ENCODE measurements at regions not wholly inside any gene's neighbourhood (a gene's known extent, or its start where the extent isn't known, plus 50 kb on each side); places are given as distances from the start of the nearest gene placed in this dataset.
A peak's percentile ranks its signal among the peaks of the same experiment; 100 is the strongest.

DNA sequence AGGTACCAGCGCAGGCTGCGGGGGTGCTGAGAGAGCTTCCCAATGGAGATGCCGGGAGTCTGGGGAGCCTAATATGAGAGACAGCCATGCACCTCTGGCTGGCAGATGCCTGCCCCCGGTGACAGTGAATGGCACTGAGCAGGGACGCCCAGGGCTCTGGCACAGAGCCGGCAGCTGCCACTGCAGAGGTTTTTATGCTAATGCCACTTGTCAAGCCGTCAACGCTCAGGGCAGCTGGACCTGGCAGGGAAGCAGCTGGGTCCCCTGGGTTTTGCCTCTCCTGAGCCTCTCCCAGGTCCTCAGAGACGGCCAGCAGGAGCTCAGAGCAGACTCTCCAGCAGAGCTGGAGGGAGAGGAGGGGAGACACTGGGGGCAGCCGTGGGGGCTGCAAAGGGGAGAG lies 573.6 kb downstream of the BUD13 start:
- peak; percentile 97 for DNase-seq

DNA sequence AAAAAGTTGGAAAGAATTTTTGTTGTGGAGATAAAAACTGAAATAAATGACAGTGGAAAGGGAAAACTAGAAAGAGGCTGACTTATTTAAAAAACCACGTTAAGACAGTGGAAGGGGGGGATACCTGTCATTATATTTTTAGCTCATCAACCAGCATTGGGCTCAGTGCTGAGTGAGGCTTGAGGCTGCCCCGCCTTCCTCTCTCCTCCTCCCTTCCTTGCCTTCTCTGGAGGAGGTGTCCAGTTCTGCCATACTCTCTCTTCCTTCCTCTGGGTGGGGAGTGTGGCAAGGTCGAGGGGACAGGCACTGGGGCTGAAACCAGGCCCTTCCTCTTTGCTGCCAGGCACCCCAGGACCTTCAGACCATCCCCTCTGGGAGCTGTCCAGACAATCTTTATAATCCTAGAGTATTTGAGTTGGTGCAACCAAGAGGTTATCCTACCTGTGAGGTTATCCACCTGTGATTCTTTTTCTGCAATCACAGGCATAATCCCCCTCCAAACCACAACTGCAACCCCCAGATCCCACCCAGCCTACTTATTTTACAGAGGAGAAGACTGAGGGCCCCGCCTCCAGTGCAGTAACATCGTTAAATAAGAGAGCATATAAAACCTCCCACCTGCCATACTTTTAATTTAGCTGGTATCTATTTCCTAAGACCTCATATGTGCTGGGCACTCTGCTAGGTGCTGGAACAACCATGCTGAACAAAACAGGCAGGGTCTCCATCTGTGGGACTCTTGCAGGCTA lies 578.5 kb downstream of the BUD13 start:
- no peak for DNase-seq

DNA sequence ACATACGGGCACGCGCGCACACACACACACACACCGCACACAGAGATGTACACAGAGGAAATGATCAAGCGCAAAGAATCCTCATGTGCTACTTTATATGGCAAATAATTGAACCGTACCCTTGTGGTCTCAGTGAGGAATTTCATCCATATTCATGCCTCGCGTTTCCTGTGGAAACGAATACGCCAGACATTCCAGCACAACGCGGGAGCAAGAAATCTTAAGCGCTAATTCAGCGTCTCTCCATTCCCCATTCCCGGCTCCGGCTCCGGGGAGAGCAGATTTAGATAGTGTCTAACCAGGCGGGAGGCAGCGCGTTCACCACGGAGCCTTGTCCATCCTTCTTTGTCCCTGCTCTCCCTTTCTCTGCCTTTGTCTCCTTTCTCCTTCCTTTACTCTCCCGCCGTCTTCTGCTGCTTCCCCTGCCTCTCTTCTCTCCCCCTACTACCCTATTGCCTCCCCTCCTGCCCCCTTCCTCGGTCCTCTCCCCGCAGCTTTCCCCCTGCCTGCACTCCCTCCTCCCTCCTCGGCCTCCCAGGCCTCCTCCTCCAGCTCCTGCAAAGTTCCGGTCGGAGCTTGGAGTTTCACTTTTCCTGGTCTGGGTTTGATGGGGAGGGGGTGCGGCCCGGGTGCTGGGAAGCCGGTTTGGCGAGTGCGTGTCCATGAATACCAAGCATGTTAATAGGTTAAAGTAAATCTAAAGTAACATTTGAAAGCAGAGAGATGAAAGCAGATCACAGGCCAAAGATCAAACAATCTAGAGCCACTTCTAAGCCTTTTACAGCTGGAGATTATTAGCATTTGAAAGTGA lies 579.3 kb downstream of the BUD13 start:
- DNase-seq = peak; percentile 62

DNA sequence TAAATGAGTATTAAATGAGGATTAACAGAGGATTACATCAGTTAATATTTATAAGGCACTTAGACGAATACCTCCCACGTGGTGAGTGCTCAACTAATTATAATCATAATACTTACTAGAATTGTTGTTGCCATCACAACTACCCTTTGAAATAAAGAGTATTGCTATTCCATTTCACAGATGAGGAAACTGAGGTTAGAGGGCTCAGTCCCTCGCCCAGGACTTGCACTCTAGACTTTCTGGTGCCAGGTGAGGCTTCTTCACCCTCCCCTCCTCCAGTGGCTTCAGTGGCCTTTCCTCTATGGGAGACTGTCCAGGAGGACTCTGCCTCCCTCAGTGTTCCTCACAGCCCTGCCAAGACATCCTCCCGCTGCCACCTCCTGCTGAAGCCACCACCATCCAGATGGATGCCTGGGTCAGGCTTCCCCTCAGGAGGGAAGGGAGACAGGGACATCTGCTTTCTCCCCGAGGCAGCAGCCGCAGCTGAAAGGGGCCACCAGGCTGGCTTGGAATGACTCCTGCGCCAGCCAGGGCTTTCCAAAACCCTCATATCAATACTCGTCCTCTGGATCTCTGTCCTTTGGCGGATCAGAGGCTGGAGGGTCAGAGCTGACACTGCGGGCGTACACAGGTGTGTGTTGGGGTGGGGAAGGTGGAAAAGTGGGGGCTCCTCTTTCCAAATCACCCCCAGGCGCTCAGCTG lies 580.1 kb downstream of the BUD13 start:
- DNase-seq = no peak

DNA sequence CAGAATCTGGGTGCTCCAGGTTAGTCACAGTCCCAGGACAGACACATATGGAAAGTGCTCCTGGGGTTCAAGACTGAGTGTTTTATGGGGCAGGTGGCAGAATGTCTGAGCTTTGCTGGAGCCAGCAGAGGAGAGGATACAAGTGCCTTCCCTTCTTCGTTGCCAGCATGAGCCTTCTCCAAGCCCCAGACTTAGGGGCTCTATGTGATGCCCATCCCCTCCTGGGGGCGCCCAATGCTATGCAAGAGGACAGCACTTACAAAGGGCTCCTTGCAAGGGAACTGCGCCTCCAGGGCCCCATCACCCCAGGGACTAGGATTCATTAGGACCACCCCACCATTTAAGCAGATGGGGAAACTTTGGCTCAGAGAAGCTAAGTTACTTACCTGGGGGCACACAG lies 581.9 kb downstream of the BUD13 start:
- no peak for DNase-seq

DNA sequence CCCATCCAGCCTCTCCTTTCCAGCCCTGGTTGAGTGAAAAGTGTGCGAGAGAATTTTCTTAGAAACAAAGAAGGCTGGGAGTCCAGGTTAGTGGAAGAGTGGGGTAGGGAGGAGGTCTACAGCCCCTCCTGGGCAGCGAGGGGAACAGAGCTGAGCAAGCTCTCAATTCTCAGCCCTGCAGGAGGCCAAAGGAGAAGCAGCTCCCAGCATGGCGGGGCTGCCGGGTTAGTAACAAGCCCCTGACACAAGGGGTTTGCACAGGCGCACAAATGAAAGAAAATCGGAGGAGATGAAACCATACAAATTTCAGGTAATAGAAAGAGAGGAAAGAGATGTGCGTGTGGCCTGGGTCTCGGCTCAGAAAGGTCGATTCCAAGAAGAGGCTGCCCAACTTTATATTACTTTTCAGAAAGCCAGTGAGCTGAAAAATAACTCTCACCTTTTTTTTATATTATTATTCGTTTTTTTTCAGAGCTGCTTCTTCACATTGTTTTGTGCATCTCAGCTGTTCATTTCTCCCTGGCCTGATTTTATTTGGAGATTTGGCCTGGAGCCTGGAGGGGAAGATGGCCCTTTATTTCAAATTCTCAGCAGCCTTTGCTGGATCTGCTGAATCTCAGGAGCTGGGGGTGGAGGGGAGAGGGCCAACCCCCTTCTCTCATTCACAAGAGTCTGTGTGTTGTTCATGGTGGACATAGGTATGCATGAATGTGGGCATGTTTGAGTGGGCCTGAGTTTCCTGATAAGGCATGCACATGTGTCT lies 583.2 kb downstream of the BUD13 start:
- no peak for DNase-seq

DNA sequence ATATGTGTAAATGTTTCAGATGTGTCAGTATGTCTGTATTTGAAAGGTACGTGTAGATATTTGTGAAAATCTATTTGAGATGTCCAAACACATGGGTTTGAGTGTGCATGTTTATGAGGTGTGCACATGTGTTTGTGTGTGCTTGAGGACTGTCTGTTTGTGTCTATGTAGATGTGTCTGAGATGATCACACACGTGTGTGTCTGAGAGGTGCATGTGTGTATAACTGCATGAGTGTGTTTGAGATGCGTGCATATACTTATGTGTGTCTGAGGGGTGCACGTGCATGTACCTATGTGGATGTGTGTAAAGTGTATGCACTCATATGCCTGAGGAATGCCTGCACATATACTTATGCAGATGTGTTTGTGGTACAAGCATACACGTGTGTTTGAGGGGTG lies 584.4 kb downstream of the BUD13 start:
- no peak for DNase-seq

DNA sequence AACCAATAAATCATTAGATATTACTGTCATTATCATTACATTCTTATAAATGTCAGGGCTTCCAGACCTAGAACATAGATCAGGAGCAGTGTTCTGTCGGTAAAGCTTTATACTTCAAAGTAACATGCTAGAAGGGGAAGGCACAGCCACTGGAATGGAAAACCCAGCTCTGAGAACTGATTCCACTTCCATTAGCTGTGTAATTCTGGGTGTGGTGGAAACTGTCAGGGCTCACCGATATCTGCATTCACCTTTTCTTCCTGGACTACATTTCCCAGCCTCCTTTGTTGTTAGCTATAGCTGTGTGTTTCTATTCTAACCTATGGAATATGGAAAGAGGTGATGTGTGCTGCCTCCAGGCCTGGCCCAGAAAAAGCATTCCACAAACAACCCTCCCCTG lies 585.8 kb downstream of the BUD13 start:
- DNase-seq = no peak

DNA sequence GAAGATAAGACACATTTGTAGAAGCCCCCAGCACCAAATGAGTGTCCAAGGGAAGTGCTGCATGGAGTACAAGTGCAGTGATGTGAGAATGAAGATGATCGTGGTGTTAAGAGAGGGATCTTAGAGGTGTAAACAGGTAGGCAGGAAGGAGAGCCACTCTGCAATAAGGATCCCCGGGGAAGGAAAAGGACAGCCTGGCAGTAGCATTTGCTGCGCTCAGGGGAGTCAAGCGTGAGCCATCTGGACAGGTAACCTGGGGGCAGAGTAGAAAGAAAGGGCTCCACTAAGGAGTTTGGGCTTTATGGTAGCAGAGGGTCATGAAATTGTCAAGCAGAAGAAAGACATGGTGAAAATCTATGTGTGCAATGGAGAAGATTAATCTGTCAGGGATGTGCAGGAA lies 587.2 kb downstream of the BUD13 start:
- no peak for DNase-seq

DNA sequence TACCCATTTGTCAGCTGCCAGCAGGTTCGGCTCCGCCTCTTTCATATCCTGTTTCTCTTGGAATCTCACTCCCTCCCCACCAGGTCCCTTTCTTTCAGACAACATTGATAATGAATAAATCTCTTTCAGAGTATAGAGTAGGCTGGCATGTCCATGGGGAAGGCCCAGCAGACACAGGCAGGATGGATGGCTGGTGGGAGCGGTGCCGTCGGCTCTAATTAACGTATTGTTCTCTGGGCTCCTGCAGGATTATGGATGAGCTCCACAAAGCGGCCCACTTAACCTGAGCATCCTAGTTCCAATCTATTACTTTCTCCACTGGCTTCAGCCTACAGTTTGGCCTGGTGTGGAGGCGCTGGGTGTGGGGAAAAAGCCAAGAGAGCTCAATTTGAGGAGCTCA lies 588.0 kb downstream of the BUD13 start:
- no peak for DNase-seq

DNA sequence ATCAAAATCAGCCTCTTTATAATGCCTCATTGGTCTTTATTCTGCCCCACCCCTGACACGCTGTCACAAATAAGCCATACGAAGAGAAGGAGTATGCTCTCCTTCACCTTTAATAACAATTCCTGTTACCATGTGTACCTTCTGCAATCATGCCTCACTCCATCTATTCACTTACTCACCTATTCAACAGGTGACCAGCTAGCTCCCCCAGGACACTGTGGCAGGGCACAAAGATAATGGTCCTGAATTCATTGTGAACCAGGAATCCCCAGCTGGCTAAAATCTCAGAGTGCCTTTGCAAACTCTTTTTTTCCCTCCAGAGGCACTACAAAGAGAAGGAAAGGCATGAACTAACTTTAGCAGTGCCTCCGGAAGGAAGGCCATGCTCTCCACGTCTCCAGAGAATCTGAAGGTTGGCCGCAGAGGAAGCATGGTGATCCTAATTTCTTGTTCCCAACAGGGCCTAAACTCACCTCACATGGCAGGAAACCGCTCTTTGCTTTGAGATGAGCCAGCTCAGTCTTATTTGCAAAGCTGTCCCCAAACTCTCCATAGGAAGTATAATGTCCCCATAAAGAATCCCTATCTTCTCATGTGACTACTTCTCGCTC lies 590.3 kb downstream of the BUD13 start:
- DNase-seq = no peak

DNA sequence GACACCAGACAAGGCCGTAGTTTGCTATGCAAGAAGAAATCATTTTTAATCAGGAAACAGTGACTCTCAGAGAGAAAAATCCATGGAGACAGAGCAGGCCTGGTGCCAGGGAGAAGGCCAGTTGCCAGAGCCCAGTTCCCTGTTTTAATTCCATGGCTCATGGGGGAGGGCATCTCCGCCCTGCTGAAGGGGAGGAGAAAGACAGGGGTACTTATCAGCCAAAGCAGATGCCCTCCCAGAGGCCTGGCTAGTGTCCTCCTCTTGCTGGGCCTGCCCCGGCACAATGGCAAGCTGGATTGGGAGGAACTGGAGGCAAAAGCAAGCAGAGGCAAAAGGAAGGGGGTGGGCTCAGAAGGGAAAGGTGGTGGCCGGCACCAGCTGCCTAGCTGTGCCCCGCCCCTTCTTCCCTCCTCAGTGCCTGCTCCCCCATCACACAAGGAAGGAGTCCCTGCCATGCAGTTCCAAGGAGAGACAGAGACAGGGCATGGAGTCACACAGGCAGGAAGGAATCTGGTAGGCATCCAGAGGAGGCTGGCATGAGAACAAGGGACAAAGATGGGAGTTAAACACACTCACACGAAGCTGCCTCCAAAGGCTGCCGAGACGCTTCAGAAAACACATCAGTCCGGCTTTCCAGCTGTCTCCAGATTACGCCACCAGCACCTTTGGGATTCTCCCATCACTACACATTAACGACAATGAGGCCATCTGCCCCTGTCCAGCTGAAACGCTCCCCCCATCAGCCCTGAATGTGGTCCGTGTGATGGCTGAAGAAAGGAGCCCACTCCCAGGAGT lies 591.8 kb downstream of the BUD13 start:
- DNase-seq = no peak

DNA sequence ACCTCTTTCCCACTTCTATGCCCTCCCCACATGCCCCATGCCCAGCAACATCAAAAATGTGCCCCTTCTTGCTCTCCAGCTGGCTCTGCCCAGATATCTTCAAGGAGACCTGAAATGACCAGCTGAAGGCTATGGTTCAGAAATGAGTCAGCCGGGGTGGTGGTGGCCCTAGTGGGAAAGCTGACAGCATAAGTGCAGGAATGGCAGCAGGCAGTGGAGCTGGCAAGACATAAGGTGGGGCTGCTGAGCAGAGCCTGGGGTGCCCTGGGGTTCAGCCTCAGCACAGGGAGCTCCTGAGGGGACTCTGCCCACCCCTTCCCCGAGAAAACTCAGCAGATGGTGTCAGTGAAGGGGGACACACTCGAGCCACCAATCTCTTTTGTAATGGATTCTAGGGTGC lies 593.4 kb downstream of the BUD13 start:
- no peak for DNase-seq

DNA sequence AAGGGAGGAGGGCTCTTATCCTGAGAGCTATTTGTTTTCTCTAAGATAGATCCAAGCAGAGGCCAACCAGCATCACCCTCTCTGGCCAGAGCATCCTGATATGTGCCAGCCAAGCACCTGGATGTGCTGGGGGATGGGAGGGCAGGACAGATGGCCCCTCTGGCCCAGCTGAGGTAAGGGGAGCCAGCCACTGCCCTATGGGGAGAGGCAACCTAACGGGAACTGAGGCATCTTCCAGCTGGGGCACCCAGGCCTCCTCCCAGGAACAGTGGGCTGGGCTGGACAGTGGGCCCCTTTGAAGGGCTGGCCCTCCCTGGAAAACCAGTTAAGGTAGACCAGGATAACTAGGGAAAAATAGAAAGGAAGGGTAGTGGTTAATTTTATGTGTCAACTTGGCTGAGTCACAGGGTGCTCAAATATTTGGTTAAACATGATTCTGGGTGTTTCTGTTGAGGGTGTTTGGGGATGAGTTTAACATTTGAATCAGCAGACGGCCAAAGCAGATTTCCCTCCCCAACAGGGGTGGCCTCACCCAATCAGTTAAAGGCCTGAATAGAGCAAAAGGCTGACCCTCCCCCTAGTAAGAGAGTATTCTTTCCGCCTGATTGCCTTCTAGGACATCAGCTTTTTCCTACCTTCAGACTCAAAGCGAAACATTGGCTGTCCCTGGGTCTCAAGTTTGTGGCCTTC lies 595.1 kb downstream of the BUD13 start:
- DNase-seq = no peak

DNA sequence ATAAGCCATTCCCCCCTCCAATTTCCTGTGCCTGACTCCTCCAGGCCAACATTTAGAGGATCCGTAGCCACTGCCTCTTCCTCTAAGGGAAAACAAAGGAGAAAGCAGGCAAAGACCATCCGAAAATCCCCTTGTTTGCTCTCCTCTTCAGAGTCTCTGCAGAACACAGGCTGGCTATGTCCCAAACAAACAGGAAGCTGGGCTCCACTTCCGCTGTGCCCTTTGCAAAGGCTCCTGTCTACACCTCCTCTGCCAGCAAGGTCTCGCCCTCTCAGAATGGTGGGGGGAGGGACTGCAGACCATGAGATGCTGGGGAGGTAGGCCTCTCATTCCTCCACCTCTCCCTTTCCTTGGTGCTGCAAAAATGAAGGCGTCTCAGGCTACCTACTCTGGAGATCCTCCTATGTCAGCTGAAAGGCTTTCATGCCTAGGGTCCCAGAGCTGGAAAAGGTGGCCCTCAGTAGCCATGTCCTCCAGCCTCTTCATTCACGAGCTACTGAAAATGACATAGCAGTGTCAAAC lies 596.2 kb downstream of the BUD13 start:
- DNase-seq = no peak

DNA sequence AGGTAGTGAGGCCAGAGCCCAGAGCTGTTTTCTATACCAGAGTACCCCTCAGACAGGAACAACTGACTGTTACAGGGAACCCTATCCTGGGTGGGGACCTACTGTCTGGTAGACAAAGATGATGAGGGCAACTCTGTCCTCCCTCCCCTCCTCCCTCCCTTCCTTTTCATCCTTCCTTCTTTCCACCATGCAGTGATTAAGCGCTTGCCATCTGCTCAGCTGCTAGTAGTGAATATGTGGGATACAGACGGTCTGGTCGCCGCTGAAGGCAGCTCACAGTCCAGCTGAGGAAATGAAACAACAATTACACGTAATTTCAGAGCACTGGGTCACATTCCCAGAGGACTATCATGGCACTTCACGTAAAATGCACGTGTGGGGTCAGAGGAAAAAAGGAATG lies 597.1 kb downstream of the BUD13 start:
- DNase-seq = no peak

DNA sequence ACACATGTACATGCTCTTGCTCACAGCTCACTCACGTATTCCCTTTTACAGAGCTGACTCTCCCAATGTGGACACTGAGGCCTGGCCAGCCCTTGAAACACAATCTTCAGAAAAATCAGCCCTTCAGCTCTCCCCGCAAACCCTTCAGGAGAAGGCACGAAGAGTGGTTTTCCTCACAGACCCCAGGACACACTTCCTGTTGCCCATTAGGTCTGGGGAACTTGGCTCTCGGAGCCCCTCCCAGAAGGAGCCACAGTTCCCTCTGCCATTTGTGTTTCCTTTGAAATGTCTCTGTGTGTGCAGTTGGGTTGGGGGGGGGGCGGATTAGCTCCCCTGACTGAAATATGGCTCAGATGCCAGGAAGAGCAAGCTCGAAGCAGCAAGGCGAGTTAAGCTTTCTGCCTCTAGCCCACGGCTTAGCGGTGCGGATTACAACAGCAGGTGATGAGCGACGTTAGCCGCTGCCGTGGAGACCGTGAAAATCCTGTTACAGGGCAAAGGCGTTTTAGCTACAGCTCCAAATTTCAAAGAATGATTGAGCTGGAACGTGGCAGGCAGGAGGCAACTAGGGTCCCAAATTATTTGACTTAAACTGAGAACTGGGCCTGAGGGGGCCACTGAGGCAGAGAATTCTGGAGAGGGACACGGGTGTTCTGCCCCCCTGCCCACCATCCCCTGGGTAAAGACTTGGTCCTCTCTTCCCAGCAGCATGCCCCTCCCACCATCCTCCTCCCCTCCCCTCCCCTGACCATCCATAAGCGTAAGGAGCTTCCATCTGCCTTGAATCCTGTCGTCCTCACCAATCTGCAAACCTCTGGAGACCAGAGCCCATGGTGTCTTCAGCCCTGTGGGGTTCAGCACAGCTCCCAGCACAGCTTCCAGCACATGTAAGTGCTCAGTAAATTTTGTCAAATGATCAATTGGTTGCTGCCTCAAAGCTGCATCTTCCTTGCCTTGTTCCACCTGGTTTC lies 598.6 kb downstream of the BUD13 start:
- no peak for DNase-seq

DNA sequence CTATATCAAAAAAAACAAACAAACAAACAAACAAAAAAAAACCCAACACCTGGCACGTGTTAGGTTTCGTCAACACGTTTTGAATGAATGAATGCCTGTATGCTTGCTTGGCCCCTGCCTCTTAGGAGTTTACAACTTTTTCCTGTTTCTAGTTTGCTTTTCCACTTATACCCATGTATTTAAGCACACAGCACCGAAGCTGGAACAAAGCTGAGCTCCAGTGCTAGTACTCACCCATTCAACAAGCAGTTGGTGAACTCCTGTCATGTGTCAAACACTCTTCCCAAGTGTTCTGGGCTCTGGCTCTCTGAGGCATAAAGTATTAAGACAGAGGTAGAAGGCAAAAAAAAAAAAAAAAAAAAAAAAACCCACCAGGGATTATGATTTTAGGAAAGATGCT lies 599.3 kb downstream of the BUD13 start:
- no peak for DNase-seq

DNA sequence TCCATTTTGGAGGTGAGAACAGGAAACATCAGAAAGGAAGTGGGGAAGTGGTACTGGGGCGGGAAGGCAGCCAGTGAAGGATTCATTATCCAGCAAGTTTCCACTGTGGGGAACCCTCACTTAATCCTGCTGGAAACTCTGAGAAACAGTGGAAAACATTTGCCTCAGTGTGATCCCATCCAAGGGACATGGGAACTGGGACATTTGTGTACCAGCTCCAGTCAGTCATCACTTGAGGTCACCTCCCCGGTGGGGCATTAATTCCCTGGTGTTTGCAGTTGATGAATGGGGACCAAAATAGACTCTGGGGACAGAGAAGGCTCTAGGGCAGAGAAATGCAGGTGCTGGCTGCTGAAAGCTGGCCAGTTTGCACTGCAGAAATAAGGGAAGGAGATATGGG lies 599.9 kb downstream of the BUD13 start:
- no peak for DNase-seq

DNA sequence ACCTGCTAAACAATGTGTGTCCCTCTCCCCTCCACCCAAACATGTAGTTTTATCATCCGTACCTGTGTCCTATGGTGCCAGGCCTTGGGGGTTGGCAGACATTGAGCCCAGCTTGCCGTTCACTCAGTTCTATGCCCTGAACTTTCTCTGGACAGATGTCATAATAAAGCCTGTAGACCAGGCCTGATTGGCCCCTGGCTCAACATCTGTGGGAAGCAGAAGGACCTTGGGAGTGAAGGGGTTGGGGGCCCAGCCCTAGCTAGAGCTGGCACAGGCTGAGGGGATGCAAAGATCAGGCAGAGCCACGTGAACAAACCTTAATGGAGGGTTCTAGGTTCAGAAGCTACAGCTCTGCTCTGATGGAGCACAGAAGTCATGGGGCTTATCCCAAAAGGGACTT lies 600.6 kb downstream of the BUD13 start:
- DNase-seq = no peak
